HL-60 (cell line): ENCODE measurements at regions not wholly inside any gene's neighbourhood (a gene's known extent, or its start where the extent isn't known, plus 50 kb on each side); places are given as distances from the start of the nearest gene placed in this dataset.
"Not testable (repeated sequence)": the region's sequence is repeated elsewhere in the genome, so short reads cannot be mapped to it uniquely, and the experiment has no call there.

ENCODE experiments used
- DNase-seq, 2 experiments: peaks; one replicate each; pipeline ENCODE4 v3.0.0-alpha.2; 2010 to 2020; ENCODE audit warnings: low read depth in 1 of 2, low spot score in 1 of 2
- H3K27ac ChIP-seq: fragments of 250-450 bp; sonication (Bioruptor Pico); replicated peaks from 2 replicates; pipeline ENCODE4 v1.5.1; 2020; ENCODE audit warnings: mild to moderate bottlenecking, moderate library complexity
- H3K27me3 ChIP-seq: fragments of 250-450 bp; sonication (Bioruptor Pico); 2 replicates; pipeline ENCODE4 v1.5.1; 2021; ENCODE audit warnings: mild to moderate bottlenecking, moderate library complexity; ENCODE audit not compliant: insufficient read depth, poor library complexity, severe bottlenecking
- H3K4me3 ChIP-seq: replicated peaks from 2 replicates; pipeline ENCODE4 v1.5.1; 2011; ENCODE audit warnings: mild to moderate bottlenecking, control low read depth, low read length; ENCODE audit not compliant: insufficient read depth
- GABPA ChIP-seq: IDR thresholded peaks from 2 replicates; pipeline ENCODE4 v1.6.1; 2012; ENCODE audit warnings: low read depth
- POLR2AphosphoS5 ChIP-seq: IDR thresholded peaks from 2 replicates; pipeline ENCODE4 v1.6.1; 2012; ENCODE audit warnings: low read depth
- SPI1 ChIP-seq: IDR thresholded peaks from 2 replicates; pipeline ENCODE4 v1.6.1; 2012; ENCODE audit warnings: low read depth, mild to moderate bottlenecking, borderline replicate concordance
- TF ChIP-seq, protein P1 (sequence below): IDR thresholded peaks from 2 replicates; pipeline ENCODE4 v1.6.1; 2012; ENCODE audit warnings: low read depth; ENCODE audit not compliant: insufficient replicate concordance
- TF ChIP-seq, protein P2 (sequence below): IDR thresholded peaks from one replicate; pipeline ENCODE4 v1.5.1; 2011; ENCODE audit warnings: low read length, control low read depth, inconsistent platforms; ENCODE audit not compliant: insufficient read depth

DNA sequence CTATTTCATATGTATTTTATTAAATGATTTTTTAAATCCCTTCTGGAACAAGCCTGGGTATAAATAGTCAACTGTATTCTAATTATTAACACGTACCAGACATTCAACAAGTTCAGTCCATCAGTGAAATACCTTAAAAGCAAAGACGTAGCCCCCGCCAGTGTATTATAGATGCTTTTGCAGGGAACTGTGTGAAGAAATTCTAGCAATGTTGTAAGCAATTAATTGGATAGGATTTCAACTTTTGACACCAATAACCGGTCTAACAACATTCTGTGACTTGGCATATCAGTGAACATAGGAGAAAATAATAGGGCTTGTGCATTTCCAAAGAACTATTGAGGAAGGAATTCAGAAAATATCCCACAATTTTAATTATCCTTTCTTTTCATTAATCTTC is 67.2 kb upstream of the TGFBR2 start:
- TF ChIP-seq SPI1 (no peak), POLR2AphosphoS5 (no peak), GABPA (no peak)
- TF ChIP-seq, protein P1, sequence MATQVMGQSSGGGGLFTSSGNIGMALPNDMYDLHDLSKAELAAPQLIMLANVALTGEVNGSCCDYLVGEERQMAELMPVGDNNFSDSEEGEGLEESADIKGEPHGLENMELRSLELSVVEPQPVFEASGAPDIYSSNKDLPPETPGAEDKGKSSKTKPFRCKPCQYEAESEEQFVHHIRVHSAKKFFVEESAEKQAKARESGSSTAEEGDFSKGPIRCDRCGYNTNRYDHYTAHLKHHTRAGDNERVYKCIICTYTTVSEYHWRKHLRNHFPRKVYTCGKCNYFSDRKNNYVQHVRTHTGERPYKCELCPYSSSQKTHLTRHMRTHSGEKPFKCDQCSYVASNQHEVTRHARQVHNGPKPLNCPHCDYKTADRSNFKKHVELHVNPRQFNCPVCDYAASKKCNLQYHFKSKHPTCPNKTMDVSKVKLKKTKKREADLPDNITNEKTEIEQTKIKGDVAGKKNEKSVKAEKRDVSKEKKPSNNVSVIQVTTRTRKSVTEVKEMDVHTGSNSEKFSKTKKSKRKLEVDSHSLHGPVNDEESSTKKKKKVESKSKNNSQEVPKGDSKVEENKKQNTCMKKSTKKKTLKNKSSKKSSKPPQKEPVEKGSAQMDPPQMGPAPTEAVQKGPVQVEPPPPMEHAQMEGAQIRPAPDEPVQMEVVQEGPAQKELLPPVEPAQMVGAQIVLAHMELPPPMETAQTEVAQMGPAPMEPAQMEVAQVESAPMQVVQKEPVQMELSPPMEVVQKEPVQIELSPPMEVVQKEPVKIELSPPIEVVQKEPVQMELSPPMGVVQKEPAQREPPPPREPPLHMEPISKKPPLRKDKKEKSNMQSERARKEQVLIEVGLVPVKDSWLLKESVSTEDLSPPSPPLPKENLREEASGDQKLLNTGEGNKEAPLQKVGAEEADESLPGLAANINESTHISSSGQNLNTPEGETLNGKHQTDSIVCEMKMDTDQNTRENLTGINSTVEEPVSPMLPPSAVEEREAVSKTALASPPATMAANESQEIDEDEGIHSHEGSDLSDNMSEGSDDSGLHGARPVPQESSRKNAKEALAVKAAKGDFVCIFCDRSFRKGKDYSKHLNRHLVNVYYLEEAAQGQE, result no peak
- TF ChIP-seq, protein P2, sequence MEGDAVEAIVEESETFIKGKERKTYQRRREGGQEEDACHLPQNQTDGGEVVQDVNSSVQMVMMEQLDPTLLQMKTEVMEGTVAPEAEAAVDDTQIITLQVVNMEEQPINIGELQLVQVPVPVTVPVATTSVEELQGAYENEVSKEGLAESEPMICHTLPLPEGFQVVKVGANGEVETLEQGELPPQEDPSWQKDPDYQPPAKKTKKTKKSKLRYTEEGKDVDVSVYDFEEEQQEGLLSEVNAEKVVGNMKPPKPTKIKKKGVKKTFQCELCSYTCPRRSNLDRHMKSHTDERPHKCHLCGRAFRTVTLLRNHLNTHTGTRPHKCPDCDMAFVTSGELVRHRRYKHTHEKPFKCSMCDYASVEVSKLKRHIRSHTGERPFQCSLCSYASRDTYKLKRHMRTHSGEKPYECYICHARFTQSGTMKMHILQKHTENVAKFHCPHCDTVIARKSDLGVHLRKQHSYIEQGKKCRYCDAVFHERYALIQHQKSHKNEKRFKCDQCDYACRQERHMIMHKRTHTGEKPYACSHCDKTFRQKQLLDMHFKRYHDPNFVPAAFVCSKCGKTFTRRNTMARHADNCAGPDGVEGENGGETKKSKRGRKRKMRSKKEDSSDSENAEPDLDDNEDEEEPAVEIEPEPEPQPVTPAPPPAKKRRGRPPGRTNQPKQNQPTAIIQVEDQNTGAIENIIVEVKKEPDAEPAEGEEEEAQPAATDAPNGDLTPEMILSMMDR, result no peak
- no peak overlapping the region for H3K27ac ChIP-seq
- no peak for DNase-seq

DNA sequence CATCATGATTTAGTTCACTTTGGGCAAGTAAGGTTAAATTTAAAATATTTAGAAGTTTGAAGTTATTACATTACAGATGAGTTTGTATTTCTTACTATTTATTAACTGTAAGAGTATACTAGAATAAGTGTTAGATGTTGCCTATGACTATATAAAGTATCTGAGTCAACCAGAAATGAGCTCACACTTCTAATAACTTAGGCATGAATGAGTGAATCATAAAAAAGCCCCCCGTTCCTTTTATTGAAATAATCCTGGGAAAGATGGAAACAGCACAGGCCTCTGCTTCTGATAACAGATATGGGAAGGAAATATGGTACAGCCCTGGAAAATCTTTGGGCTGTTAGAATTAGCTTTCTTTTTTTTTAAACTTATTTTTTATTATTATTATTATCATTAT is 66.6 kb upstream of the TGFBR2 start:
- TF ChIP-seq, protein P2, result no peak
- TF ChIP-seq GABPA, result no peak
- no peak for TF ChIP-seq POLR2AphosphoS5
- TF ChIP-seq, protein P1, result no peak
- TF ChIP-seq SPI1, result no peak
- no peak overlapping the region for H3K27ac ChIP-seq
- no peaks in the 10 kb centered on the region for H3K27me3 ChIP-seq
- H3K4me3 ChIP-seq, result no peak overlapping the region
- no peak for DNase-seq

More for the DNA sequence above, 67.2 kb upstream of the TGFBR2 start:
- H3K4me3 ChIP-seq, result no peak overlapping the region
- no peaks in the 10 kb centered on the region for H3K27me3 ChIP-seq

DNA sequence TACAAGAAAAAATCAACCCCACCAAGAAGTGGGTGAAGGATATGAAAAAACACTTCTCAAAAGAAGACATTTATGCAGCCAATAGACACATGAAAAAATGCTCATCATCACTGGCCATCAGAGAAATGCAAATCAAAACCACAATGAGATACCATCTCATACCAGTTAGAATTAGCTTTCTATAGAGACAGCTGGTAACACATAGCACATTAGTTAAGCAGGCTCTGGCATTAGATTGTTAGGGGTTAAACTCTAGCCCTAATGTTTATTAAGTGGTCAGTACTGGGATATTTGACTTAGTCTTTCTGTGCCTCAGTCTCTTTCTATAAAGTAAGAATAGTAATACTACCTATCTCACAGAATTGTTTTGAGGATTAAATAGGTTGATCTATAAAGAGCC is 65.2 kb upstream of the TGFBR2 start:
- H3K27ac ChIP-seq, H3K27me3 ChIP-seq, DNase-seq, H3K4me3 ChIP-seq: not testable (repeated sequence)

DNA sequence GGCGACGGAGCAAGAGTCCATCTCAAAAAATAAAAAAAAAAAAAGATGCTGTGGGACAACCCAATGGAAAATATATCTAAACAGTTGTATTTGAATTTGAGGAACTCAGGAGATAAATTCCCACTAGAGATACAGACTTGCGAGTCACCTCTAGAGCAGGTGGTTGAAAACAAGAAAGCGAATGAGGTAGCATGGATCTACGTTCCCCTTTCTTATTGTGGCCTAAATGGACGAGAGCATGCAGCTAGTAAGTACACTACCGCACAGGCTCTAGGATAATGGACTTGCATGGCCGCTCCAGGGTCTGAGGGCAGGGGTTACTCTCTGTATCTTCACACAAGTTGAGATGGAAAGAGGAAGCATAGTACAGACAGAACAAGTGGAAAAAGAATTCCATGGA is 63.5 kb upstream of the TGFBR2 start:
- Histone ChIP-seq H3K4me3 (no peak overlapping the region), H3K27ac (no peak overlapping the region), H3K27me3 (no peaks in the 10 kb centered on the region)
- no peak for DNase-seq
- TF ChIP-seq POLR2AphosphoS5, result no peak
- no peak for TF ChIP-seq GABPA
- TF ChIP-seq, protein P1, result no peak
- TF ChIP-seq, protein P2, result no peak
- no peak for TF ChIP-seq SPI1
